ENCODE measurements at regions not wholly inside any gene's neighbourhood (a gene's known extent, or its start where the extent isn't known, plus 50 kb on each side); places are given as distances from the start of the nearest gene placed in this dataset.
A peak's percentile ranks its signal among the peaks of the same experiment; 100 is the strongest.

- no peak for DNase-seq (ENCODE audit: low read depth)
Observed at GRCh38 chr16:6576606-6577005, 756.0 kb upstream of the RBFOX1 start.

GRCh38 chr16:6576113-6576512 is 756.5 kb upstream of the RBFOX1 start:
- DNase-seq (ENCODE audit: low read depth): peak; percentile 5

GRCh38 chr16:6574146-6574545 is 758.5 kb upstream of the RBFOX1 start:
- DNase-seq (ENCODE audit: low read depth): no peak

- DNase-seq (ENCODE audit: low read depth): peak; percentile 19
Observed at GRCh38 chr16:6573577-6573976, 759.1 kb upstream of the RBFOX1 start.

GRCh38 chr16:6571044-6571443 is 761.6 kb upstream of the RBFOX1 start:
- DNase-seq (ENCODE audit: low read depth): no peak

- DNase-seq (ENCODE audit: low read depth): no peak
Observed at GRCh38 chr16:6570530-6570929, 762.1 kb upstream of the RBFOX1 start.

- DNase-seq (ENCODE audit: low read depth): no peak
Observed at GRCh38 chr16:6562986-6563385, 769.7 kb upstream of the RBFOX1 start.

- no peak for DNase-seq (ENCODE audit: low read depth)
Observed at GRCh38 chr16:6560306-6561100, 772.1 kb upstream of the RBFOX1 start.

- no peak for DNase-seq (ENCODE audit: low read depth)
Observed at GRCh38 chr16:6558661-6559060, 774.0 kb upstream of the RBFOX1 start.

GRCh38 chr16:6558126-6558525 is 774.5 kb upstream of the RBFOX1 start:
- no peak for DNase-seq (ENCODE audit: low read depth)

GRCh38 chr16:6557353-6558023 is 775.2 kb upstream of the RBFOX1 start:
- DNase-seq (ENCODE audit: low read depth): no peak

GRCh38 chr16:6549415-6549814 is 783.2 kb upstream of the RBFOX1 start:
- DNase-seq (ENCODE audit: low read depth): no peak

- DNase-seq (ENCODE audit: low read depth): no peak
Observed at GRCh38 chr16:6548507-6548906, 784.1 kb upstream of the RBFOX1 start.

- no peak for DNase-seq (ENCODE audit: low read depth)
Observed at GRCh38 chr16:6547131-6547530, 785.5 kb upstream of the RBFOX1 start.

GRCh38 chr16:6545329-6545728 is 787.3 kb upstream of the RBFOX1 start:
- DNase-seq (ENCODE audit: low read depth): no peak

GRCh38 chr16:6541267-6541666 is 791.4 kb upstream of the RBFOX1 start:
- no peak for DNase-seq (ENCODE audit: low read depth)

GRCh38 chr16:6536411-6536810 is 796.2 kb upstream of the RBFOX1 start:
- no peak for DNase-seq (ENCODE audit: low read depth)

- no peak for DNase-seq (ENCODE audit: low read depth)
Observed at GRCh38 chr16:6531067-6531466, 801.6 kb upstream of the RBFOX1 start.

- DNase-seq (ENCODE audit: low read depth): no peak
Observed at GRCh38 chr16:6528217-6528616, 804.4 kb upstream of the RBFOX1 start.

- no peak for DNase-seq (ENCODE audit: low read depth)
Observed at GRCh38 chr16:6527646-6528045, 805.0 kb upstream of the RBFOX1 start.

- no peak for DNase-seq (ENCODE audit: low read depth)
Observed at GRCh38 chr16:6524501-6524900, 808.1 kb upstream of the RBFOX1 start.

GRCh38 chr16:6517020-6517720 is 815.5 kb upstream of the RBFOX1 start:
- DNase-seq (ENCODE audit: low read depth): no peak

GRCh38 chr16:6512512-6512911 is 820.1 kb upstream of the RBFOX1 start:
- DNase-seq (ENCODE audit: low read depth): no peak

All from Daoy (cell line).